Endothelial cell of umbilical vein (primary cell): ENCODE measurements at regions not wholly inside any gene's neighbourhood (a gene's known extent, or its start where the extent isn't known, plus 50 kb on each side); places are given as distances from the start of the nearest gene placed in this dataset.

Experiments used
- BruUV-seq: library from RNA; stranded (reverse); fragments of 400-500 nt; replicated peaks from 2 replicates; lab custom pipeline; 2021; lab: Mats Ljungman, UMichigan
- CTCF ChIA-PET: fragments of 300-600, 350-600 bp; sonication (Branson Sonifier 250); formaldehyde crosslinking; loops from one replicate; lab custom pipeline; 2021; ENCODE audit warnings: antibody characterized with exemption, inconsistent platforms; lab: Charles Lee
- POLR2A ChIA-PET: fragments of 300-600, 350-600 bp; sonication (Branson Sonifier 250); formaldehyde crosslinking; loops from one replicate; lab custom pipeline; 2021; ENCODE audit warnings: antibody characterized with exemption, inconsistent platforms; lab: Charles Lee
- DNase-seq: peaks from one replicate; pipeline ENCODE4 v3.0.0-alpha.2; 2011; ENCODE audit warnings: low read depth, low spot score
- FAIRE-seq: peaks from 2 replicates; lab custom pipeline; 2011; peaks lifted over from hg19 to GRCh38; lab: Jason Lieb, UNC
- H2AFZ ChIP-seq: 2 replicates; pipeline ENCODE4 v1.6.0; 2012; ENCODE audit warnings: low read depth, low read length, control low read depth, inconsistent platforms
- H3K27ac ChIP-seq: 2 replicates; pipeline ENCODE4 v1.5.1; 2011; ENCODE audit warnings: low read depth, mild to moderate bottlenecking, control low read depth, low read length, moderate library complexity; ENCODE audit not compliant: insufficient read depth
- H3K27me3 ChIP-seq, 2 experiments: 2 replicates each; pipeline versions ENCODE4 v1.6.0 to v1.6.1; 2011; ENCODE audit warnings: low read length in 2 of 2, mixed read lengths in 1 of 2; ENCODE audit not compliant: control insufficient read depth in 2 of 2, insufficient read depth in 2 of 2
- H3K36me3 ChIP-seq, 2 experiments: 2 replicates in 1 of 2; 3 replicates in 1 of 2; pipeline ENCODE4 v1.5.1; 2011; ENCODE audit warnings: low read length in 2 of 2, mild to moderate bottlenecking in 1 of 2, moderate library complexity in 1 of 2; ENCODE audit not compliant: control insufficient read depth in 2 of 2, insufficient read depth in 2 of 2; ENCODE audit errors: extremely low read depth in 1 of 2
- H3K4me1 ChIP-seq: 3 replicates; pipeline ENCODE4 v1.5.1; 2011; ENCODE audit warnings: mild to moderate bottlenecking, low read length; ENCODE audit not compliant: control insufficient read depth, insufficient read depth; ENCODE audit errors: extremely low read depth
- H3K4me2 ChIP-seq: 2 replicates; pipeline ENCODE4 v1.6.1; 2011; ENCODE audit warnings: low read length, control low read depth, mixed read lengths; ENCODE audit not compliant: insufficient read depth
- H3K4me3 ChIP-seq, 3 experiments: fragments of 200-600 bp in 1 of 3; sonication (generic), shearing (Covaris generic) in 1 of 3; replicated peaks in 1 of 3; 2 replicates each; pipeline ENCODE4 v1.5.1; 2011 to 2016; ENCODE audit warnings: control low read depth in 3 of 3, low read length in 3 of 3, mild to moderate bottlenecking in 2 of 3, inconsistent platforms in 1 of 3, low read depth in 1 of 3, moderate library complexity in 1 of 3; ENCODE audit not compliant: insufficient read depth in 1 of 3
- H3K79me2 ChIP-seq: 2 replicates; pipeline ENCODE4 v1.6.0; 2012; ENCODE audit warnings: low read length, inconsistent platforms; ENCODE audit not compliant: control insufficient read depth, insufficient read depth
- H3K9ac ChIP-seq: replicated peaks from 2 replicates; pipeline ENCODE3; 2011; ENCODE audit warnings: low read length, control low read depth; ENCODE audit not compliant: insufficient read depth; ENCODE audit errors: extremely low read depth
- H3K9me1 ChIP-seq: replicated peaks from 3 replicates; pipeline ENCODE4 v1.6.0; 2011; ENCODE audit warnings: mild to moderate bottlenecking, low read length; ENCODE audit not compliant: control insufficient read depth, insufficient read depth; ENCODE audit errors: extremely low read depth
- H3K9me3 ChIP-seq: replicated peaks from 2 replicates; pipeline ENCODE4 v1.5.1; 2012; ENCODE audit warnings: low read length, inconsistent platforms; ENCODE audit not compliant: control insufficient read depth, insufficient read depth
- H4K20me1 ChIP-seq: replicated peaks from 2 replicates; pipeline ENCODE3; 2011; ENCODE audit warnings: mild to moderate bottlenecking, low read length; ENCODE audit not compliant: control insufficient read depth, insufficient read depth; ENCODE audit errors: extremely low read depth
- CTCF ChIP-seq, 2 donors: IDR thresholded peaks; 1 replicate in 1 of 2; 2 replicates in 1 of 2; pipeline ENCODE4 v1.5.1; 2011; ENCODE audit warnings: low read length in 2 of 2, mild to moderate bottlenecking in 2 of 2, moderate library complexity in 2 of 2, control low read depth in 1 of 2, inconsistent platforms in 1 of 2, low read depth in 1 of 2; ENCODE audit not compliant: insufficient read depth in 1 of 2; ENCODE audit errors: extremely low read depth in 1 of 2
- EZH2 ChIP-seq: IDR thresholded peaks from 2 replicates; pipeline ENCODE4 v1.6.1; 2012; ENCODE audit warnings: borderline replicate concordance, low read depth, mild to moderate bottlenecking, moderate library complexity, low read length, inconsistent platforms; ENCODE audit not compliant: severe bottlenecking
- FOS ChIP-seq: IDR thresholded peaks from 2 replicates; pipeline ENCODE4 v1.6.1; 2011; ENCODE audit warnings: mild to moderate bottlenecking, low read length, moderate library complexity, borderline replicate concordance; ENCODE audit not compliant: insufficient read depth
- GATA2 ChIP-seq: IDR thresholded peaks from 2 replicates; pipeline ENCODE4 v1.7.0; 2011; ENCODE audit warnings: low read depth, mild to moderate bottlenecking, moderate library complexity, mixed read lengths, low read length; ENCODE audit not compliant: insufficient read length, insufficient read depth
- JUN ChIP-seq: IDR thresholded peaks from 2 replicates; pipeline ENCODE4 v1.6.1; 2011; ENCODE audit warnings: borderline replicate concordance, low read depth; ENCODE audit not compliant: insufficient read length, insufficient read depth
- MYC ChIP-seq: IDR thresholded peaks from one replicate; pipeline ENCODE4 v1.6.1; 2011; ENCODE audit warnings: mild to moderate bottlenecking, low read depth, low read length
- POLR2A ChIP-seq: IDR thresholded peaks from 2 replicates; pipeline ENCODE4 v1.6.1; 2012; ENCODE audit warnings: low read depth, mild to moderate bottlenecking, control low read depth, low read length
- POLR2AphosphoS5 ChIP-seq: IDR thresholded peaks from 2 replicates; pipeline ENCODE4 v1.6.1; 2012; ENCODE audit warnings: low read depth, mild to moderate bottlenecking, control low read depth, low read length, moderate library complexity; ENCODE audit not compliant: insufficient read depth
- dilution Hi-C: fragments of 300-500 bp; cut with MboI; formaldehyde crosslinking; loops from one replicate; pipeline ENCODE4 v1.15.0; 2019; ENCODE audit warnings: low sequenced_read_pairs; ENCODE audit not compliant: extremely low pct_ligation_motif_present
- intact Hi-C: fragments of 100-400 bp; cut with micrococcal nuclease; formaldehyde crosslinking; loops from one replicate; pipeline ENCODE4 v1.10.0; 2022
- TF ChIP-seq, protein P1 (sequence below): IDR thresholded peaks from 2 replicates; pipeline ENCODE4 v1.6.1; 2011; ENCODE audit not compliant: insufficient read depth, insufficient read length

GRCh38 chr4:64516176-64516575, 106.9 kb upstream of the TECRL start:
- Histone ChIP-seq H3K9me1 (no peaks in the 10 kb centered on the region), H3K36me3 (no peaks in the 10 kb centered on the region), H3K4me1 (no peaks in the 10 kb centered on the region), H3K27me3 (no peaks in the 10 kb centered on the region), H3K27ac (no peak overlapping the region), H3K4me3 (no peak overlapping the region), H3K9ac (no peak overlapping the region), H4K20me1 (no peaks in the 10 kb centered on the region), H3K9me3 (no peaks in the 10 kb centered on the region), H2AFZ (no peak overlapping the region), H3K4me2 (no peak overlapping the region), H3K79me2 (no peaks in the 10 kb centered on the region)
- POLR2A ChIA-PET = no interaction called here
- dilution Hi-C loops (no loop called here), intact Hi-C loops (no loop called here)
- BruUV-seq = no TSS peak
- no peak for TF ChIP-seq GATA2
- TF ChIP-seq MYC = no peak
- TF ChIP-seq CTCF (IDR thresholded peaks at IDR 0.05; ENCODE audit: extremely low read depth in 1 of 2, insufficient read depth in 1 of 2, low read depth in 1 of 2, low read length in 2 of 2) = no peak
- no peak for TF ChIP-seq POLR2A
- no peak for TF ChIP-seq EZH2
- TF ChIP-seq JUN = no peak
- DNase-seq (no peak), FAIRE-seq (no peak)
- CTCF ChIA-PET = interaction anchor here (0.9 kb wide), 1 partner anchor 23 kb away, joined by 3 read pairs; no protein-coding TSS in a partner anchor

- BruUV-seq = no TSS peak
- no peak overlapping the region for H3K4me2 ChIP-seq
- H3K4me3 ChIP-seq = no peak overlapping the region
- no peaks in the 10 kb centered on the region for H3K4me1 ChIP-seq
- POLR2A ChIA-PET = no interaction called here
- H3K9me3 ChIP-seq = no peaks in the 10 kb centered on the region
- H3K9me1 ChIP-seq = no peaks in the 10 kb centered on the region
- H3K27ac ChIP-seq = no peak overlapping the region
- dilution Hi-C loops (no loop called here), intact Hi-C loops (no loop called here)
- H3K27me3 ChIP-seq = no peaks in the 10 kb centered on the region
- FAIRE-seq (no peak), DNase-seq (no peak)
- H3K9ac ChIP-seq = no peak overlapping the region
- no peak overlapping the region for H2AFZ ChIP-seq
- H4K20me1 ChIP-seq = no peaks in the 10 kb centered on the region
- H3K36me3 ChIP-seq = no peaks in the 10 kb centered on the region
- TF ChIP-seq GATA2 (no peak), EZH2 (no peak), POLR2A (no peak), POLR2AphosphoS5 (no peak), FOS (no peak), CTCF (IDR thresholded peaks at IDR 0.05; ENCODE audit: extremely low read depth in 1 of 2, insufficient read depth in 1 of 2, low read depth in 1 of 2, low read length in 2 of 2) (no peak), MYC (no peak), JUN (no peak)
- TF ChIP-seq, protein P1, sequence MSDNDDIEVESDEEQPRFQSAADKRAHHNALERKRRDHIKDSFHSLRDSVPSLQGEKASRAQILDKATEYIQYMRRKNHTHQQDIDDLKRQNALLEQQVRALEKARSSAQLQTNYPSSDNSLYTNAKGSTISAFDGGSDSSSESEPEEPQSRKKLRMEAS = no peak
- no peaks in the 10 kb centered on the region for H3K79me2 ChIP-seq
- CTCF ChIA-PET = no interaction called here
Measured at GRCh38 chr4:64508089-64508488, 98.8 kb upstream of the TECRL start.
